Neural cell (in vitro differentiated cells): ENCODE measurements at regions not wholly inside any gene's neighbourhood (a gene's known extent, or its start where the extent isn't known, plus 50 kb on each side); places are given as distances from the start of the nearest gene placed in this dataset.

Experiments
- H2AFZ ChIP-seq: fragments of 200-600, 300-800 bp; sonication (generic), shearing (Covaris generic); 2 replicates; pipeline ENCODE4 v1.6.0; 2014; ENCODE audit warnings: low read depth, mild to moderate bottlenecking, antibody characterized with exemption, low read length, moderate library complexity
- H3F3A ChIP-seq: fragments of 200-600 bp; shearing (Covaris generic); 2 replicates; pipeline ENCODE4 v1.6.1; 2016; ENCODE audit warnings: mild to moderate bottlenecking, moderate library complexity, mixed read lengths, antibody characterized with exemption, low read length; ENCODE audit not compliant: insufficient read depth, poor library complexity, severe bottlenecking
- H3K27ac ChIP-seq: fragments of 200-600, 300-800 bp; sonication (generic), shearing (Covaris generic); 2 replicates; pipeline ENCODE4 v1.5.1; 2014; ENCODE audit warnings: mild to moderate bottlenecking, low read length, moderate library complexity
- H3K27me3 ChIP-seq: fragments of 300-800, 200-600 bp; sonication (generic), shearing (Covaris generic); 2 replicates; pipeline ENCODE4 v1.6.0; 2014; ENCODE audit warnings: mild to moderate bottlenecking, low read depth, low read length, moderate library complexity; ENCODE audit not compliant: insufficient read depth
- H3K36me3 ChIP-seq: fragments of 300-800, 200-600 bp; sonication (generic), shearing (Covaris generic); 2 replicates; pipeline ENCODE4 v1.5.1; 2014; ENCODE audit warnings: mild to moderate bottlenecking, antibody characterized with exemption, low read length, moderate library complexity; ENCODE audit not compliant: insufficient read depth
- H3K4me2 ChIP-seq: fragments of 300-800, 200-600 bp; sonication (generic), shearing (Covaris generic); 2 replicates; pipeline ENCODE4 v1.6.0; 2014; ENCODE audit warnings: mild to moderate bottlenecking, low read length
- H3K4me3 ChIP-seq: fragments of 300-800, 200-600 bp; sonication (generic), shearing (Covaris generic); 2 replicates; pipeline ENCODE4 v1.5.1; 2014; ENCODE audit warnings: mild to moderate bottlenecking, low read length, moderate library complexity
- H3K79me2 ChIP-seq: fragments of 200-600 bp; shearing (Covaris generic); replicated peaks from 2 replicates; pipeline ENCODE4 v1.6.0; 2014; ENCODE audit warnings: mild to moderate bottlenecking, low read length, moderate library complexity; ENCODE audit not compliant: insufficient read depth
- H3K9ac ChIP-seq: fragments of 300-800, 200-600 bp; sonication (generic), shearing (Covaris generic); 2 replicates; pipeline ENCODE4 v1.6.1; 2016; ENCODE audit warnings: mild to moderate bottlenecking, low read length, mixed read lengths
- H3K9me2 ChIP-seq: fragments of 200-600 bp; shearing (Covaris generic); 2 replicates; pipeline ENCODE4 v1.6.1; 2016; ENCODE audit warnings: mild to moderate bottlenecking, low read length, mixed read lengths; ENCODE audit not compliant: insufficient read depth
- H3K9me3 ChIP-seq: fragments of 200-600, 300-800 bp; sonication (generic), shearing (Covaris generic); 2 replicates; pipeline ENCODE4 v1.6.1; 2016; ENCODE audit warnings: mild to moderate bottlenecking, mixed run types, low read length, moderate library complexity, mixed read lengths
- H4K20me1 ChIP-seq: fragments of 200-600 bp; shearing (Covaris generic); 2 replicates; pipeline ENCODE4 v1.6.1; 2016; ENCODE audit warnings: mild to moderate bottlenecking, mixed run types; ENCODE audit not compliant: insufficient read depth
- EP300 ChIP-seq: fragments of 450-650 bp; conservative IDR thresholded peaks from 2 replicates; pipeline ENCODE4 v1.6.1; 2014; ENCODE audit warnings: antibody characterized with exemption, mild to moderate bottlenecking, moderate library complexity; ENCODE audit not compliant: poor library complexity, severe bottlenecking
- EZH2 ChIP-seq: fragments of 200-600, 300-800 bp; shearing (Covaris generic), sonication (generic); IDR thresholded peaks from 2 replicates; pipeline ENCODE4 v1.6.1; 2014; ENCODE audit warnings: antibody characterized with exemption, low read length, borderline replicate concordance, mild to moderate bottlenecking; ENCODE audit not compliant: insufficient read depth, poor library complexity, severe bottlenecking
- MXI1 ChIP-seq: fragments of 450-650 bp; conservative IDR thresholded peaks from 2 replicates; pipeline ENCODE4 v1.6.1; 2014; ENCODE audit warnings: antibody characterized with exemption, mild to moderate bottlenecking; ENCODE audit not compliant: poor library complexity, severe bottlenecking
- POLR2AphosphoS5 ChIP-seq: IDR thresholded peaks from 2 replicates; pipeline ENCODE4 v1.6.1; 2012
- RAD21 ChIP-seq: fragments of 450-650 bp; conservative IDR thresholded peaks from 2 replicates; pipeline ENCODE4 v1.6.1; 2014; ENCODE audit warnings: antibody characterized with exemption, mild to moderate bottlenecking, moderate library complexity
- SMC3 ChIP-seq: fragments of 450-650 bp; conservative IDR thresholded peaks from 2 replicates; pipeline ENCODE4 v1.6.1; 2014; ENCODE audit warnings: antibody characterized with exemption, mild to moderate bottlenecking, moderate library complexity; ENCODE audit not compliant: poor library complexity
- TAF1 ChIP-seq: IDR thresholded peaks from 2 replicates; pipeline ENCODE4 v1.6.1; 2012; ENCODE audit warnings: low read depth
- TF ChIP-seq, protein P1 (sequence below): fragments of 450-650 bp; IDR thresholded peaks from 2 replicates; pipeline ENCODE4 v1.5.1; 2014; ENCODE audit warnings: antibody characterized with exemption, mild to moderate bottlenecking, moderate library complexity; ENCODE audit not compliant: poor library complexity, severe bottlenecking
- TF ChIP-seq, protein P2 (sequence below): IDR thresholded peaks from 2 replicates; pipeline ENCODE4 v1.6.1; 2012; ENCODE audit warnings: borderline replicate concordance

DNA sequence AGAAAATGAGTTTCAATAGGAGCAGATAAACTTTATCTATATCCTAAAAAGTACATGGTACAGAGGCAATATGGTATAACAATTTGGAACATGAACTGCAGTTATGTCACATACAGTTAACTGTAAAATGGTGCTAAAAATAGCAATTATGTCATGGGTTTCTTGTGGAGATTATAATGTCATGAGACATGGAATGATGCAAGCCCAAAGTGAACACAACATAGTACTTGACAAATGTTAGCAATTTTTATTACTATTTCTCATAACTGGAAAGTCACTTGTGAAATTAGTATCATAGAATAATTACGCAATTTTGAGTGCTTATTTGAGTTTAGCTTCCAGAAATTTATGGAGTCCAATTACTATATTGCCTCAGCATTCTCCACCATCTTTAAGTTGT, 1263.4 kb downstream of the DSC3 start:
- Histone ChIP-seq H3K4me3 (no peak overlapping the region), H3K36me3 (no peaks in the 10 kb centered on the region), H2AFZ (no peak overlapping the region), H3K9me3 (no peaks in the 10 kb centered on the region), H3K9ac (no peak overlapping the region), H4K20me1 (no peaks in the 10 kb centered on the region), H3F3A (no peaks in the 10 kb centered on the region), H3K4me2 (no peak overlapping the region), H3K9me2 (no peaks in the 10 kb centered on the region), H3K79me2 (no peaks in the 10 kb centered on the region), H3K27me3 (no peaks in the 10 kb centered on the region), H3K27ac (no peak overlapping the region)
- TF ChIP-seq POLR2AphosphoS5 (no peak), MXI1 (no peak), EZH2 (no peak), RAD21 (no peak), EP300 (no peak), TAF1 (no peak)
- TF ChIP-seq, protein P1, sequence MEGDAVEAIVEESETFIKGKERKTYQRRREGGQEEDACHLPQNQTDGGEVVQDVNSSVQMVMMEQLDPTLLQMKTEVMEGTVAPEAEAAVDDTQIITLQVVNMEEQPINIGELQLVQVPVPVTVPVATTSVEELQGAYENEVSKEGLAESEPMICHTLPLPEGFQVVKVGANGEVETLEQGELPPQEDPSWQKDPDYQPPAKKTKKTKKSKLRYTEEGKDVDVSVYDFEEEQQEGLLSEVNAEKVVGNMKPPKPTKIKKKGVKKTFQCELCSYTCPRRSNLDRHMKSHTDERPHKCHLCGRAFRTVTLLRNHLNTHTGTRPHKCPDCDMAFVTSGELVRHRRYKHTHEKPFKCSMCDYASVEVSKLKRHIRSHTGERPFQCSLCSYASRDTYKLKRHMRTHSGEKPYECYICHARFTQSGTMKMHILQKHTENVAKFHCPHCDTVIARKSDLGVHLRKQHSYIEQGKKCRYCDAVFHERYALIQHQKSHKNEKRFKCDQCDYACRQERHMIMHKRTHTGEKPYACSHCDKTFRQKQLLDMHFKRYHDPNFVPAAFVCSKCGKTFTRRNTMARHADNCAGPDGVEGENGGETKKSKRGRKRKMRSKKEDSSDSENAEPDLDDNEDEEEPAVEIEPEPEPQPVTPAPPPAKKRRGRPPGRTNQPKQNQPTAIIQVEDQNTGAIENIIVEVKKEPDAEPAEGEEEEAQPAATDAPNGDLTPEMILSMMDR = no peak

DNA sequence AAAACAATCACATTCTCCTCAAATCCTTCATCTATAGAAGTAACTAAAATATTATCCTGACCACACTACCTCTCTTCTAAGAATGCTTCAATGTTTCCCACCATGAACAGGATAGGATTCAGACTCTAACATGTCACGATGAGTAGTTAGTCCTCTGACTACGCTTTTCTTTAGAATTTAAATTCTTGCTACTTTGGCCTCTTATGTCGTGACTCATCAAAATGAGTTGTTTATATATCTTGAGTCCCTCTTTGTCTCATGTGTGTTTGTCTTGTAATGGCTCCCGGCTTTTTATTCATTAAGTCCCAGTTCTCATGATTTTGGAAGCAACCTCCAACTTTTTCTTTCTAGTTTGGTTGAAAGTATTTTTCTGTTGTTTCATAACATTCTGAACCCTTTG, 1289.2 kb downstream of the DSC3 start:
- TF ChIP-seq, protein P1 = no peak
- TF ChIP-seq EZH2 = no peak
- TF ChIP-seq TAF1 = no peak
- no peak for TF ChIP-seq RAD21
- no peak for TF ChIP-seq MXI1
- no peak for TF ChIP-seq SMC3
- no peak for TF ChIP-seq EP300
- TF ChIP-seq, protein P2, sequence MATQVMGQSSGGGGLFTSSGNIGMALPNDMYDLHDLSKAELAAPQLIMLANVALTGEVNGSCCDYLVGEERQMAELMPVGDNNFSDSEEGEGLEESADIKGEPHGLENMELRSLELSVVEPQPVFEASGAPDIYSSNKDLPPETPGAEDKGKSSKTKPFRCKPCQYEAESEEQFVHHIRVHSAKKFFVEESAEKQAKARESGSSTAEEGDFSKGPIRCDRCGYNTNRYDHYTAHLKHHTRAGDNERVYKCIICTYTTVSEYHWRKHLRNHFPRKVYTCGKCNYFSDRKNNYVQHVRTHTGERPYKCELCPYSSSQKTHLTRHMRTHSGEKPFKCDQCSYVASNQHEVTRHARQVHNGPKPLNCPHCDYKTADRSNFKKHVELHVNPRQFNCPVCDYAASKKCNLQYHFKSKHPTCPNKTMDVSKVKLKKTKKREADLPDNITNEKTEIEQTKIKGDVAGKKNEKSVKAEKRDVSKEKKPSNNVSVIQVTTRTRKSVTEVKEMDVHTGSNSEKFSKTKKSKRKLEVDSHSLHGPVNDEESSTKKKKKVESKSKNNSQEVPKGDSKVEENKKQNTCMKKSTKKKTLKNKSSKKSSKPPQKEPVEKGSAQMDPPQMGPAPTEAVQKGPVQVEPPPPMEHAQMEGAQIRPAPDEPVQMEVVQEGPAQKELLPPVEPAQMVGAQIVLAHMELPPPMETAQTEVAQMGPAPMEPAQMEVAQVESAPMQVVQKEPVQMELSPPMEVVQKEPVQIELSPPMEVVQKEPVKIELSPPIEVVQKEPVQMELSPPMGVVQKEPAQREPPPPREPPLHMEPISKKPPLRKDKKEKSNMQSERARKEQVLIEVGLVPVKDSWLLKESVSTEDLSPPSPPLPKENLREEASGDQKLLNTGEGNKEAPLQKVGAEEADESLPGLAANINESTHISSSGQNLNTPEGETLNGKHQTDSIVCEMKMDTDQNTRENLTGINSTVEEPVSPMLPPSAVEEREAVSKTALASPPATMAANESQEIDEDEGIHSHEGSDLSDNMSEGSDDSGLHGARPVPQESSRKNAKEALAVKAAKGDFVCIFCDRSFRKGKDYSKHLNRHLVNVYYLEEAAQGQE = no peak
- no peaks in the 10 kb centered on the region for H3K9me2 ChIP-seq
- H2AFZ ChIP-seq = no peak overlapping the region
- H3K36me3 ChIP-seq = no peaks in the 10 kb centered on the region
- no peak overlapping the region for H3K9ac ChIP-seq
- no peak overlapping the region for H3K4me3 ChIP-seq
- no peaks in the 10 kb centered on the region for H3F3A ChIP-seq
- H4K20me1 ChIP-seq = no peaks in the 10 kb centered on the region
- no peak overlapping the region for H3K4me2 ChIP-seq
- H3K79me2 ChIP-seq = no peaks in the 10 kb centered on the region
- no peak overlapping the region for H3K27ac ChIP-seq
- H3K9me3 ChIP-seq = no peaks in the 10 kb centered on the region
- H3K27me3 ChIP-seq = no peaks in the 10 kb centered on the region
